SK-MEL-5 (cell line): ENCODE measurements at regions not wholly inside any gene's neighbourhood (a gene's known extent, or its start where the extent isn't known, plus 50 kb on each side); places are given as distances from the start of the nearest gene placed in this dataset.

Experiments
- DNase-seq: peaks from one replicate; pipeline ENCODE4 v3.0.0-alpha.2; 2016; ENCODE audit warnings: low read depth, low spot score
- in situ Hi-C: cut with HindIII; loops from 2 replicates; pipeline ENCODE4 v1.10.0; 2016; ENCODE audit warnings: low sequenced_read_pairs, high pct_unique_total_duplicates, low pct_unique_long_range_greater_than_20kb

DNA sequence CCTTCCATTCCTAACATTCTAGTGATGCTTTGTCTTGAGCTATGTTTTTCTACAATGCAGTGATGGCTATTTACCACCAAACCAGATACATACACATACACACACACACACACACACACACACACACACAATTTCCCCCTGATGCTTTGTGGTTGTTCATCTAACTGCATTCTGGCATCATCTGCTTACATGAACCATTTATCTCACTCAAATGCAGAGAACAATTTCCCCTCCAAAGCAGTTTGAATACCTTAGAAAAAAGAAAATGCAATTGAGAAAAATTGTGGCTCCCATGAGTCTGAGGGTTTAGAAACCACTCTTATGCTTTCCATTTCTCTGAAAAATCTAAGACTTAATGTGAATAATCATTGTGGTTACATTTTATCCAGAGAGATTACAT lies 1024.8 kb downstream of the TLE4 start:
- in situ Hi-C loops = no loop called here
- no peak for DNase-seq

DNA sequence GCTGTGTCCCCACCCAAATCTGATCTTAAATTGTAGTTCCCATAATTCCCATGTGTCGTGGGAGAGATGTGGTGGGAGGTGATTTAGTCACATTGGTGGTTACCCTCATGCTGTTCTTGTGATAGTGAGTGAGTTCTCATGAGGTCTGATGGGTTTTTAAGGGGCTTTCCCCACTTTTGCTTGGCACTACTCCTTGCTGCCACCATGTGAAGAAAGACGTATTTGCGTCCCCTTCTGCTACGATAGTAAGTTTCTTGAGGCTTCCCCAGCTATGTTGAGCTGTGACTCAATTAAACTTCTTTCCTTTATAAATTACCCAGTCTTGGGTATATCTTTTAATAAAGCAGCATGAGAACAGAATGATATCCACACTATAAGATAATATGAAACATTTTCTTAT lies 1023.4 kb downstream of the TLE4 start:
- in situ Hi-C loops = no loop called here
- no peak for DNase-seq

DNA sequence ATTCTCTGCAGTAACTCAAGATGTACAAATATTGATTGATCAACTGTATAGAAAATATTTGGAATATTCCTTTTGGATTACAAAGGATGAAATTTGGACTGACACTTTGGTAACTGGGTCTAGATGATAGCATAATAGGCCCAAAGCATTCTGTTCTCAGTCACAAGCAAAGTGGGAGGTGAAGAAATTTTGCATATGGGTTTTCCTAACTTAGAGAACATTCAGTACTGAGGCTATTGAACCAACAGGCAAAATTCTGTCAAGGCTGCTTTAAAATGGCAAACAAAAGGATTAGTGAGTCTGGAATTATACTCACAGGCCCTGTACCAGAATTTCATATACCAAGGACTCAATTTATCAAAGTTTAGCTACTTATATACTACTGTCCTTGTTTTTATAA lies 1020.6 kb downstream of the TLE4 start:
- DNase-seq = no peak
- in situ Hi-C loops = no loop called here

DNA sequence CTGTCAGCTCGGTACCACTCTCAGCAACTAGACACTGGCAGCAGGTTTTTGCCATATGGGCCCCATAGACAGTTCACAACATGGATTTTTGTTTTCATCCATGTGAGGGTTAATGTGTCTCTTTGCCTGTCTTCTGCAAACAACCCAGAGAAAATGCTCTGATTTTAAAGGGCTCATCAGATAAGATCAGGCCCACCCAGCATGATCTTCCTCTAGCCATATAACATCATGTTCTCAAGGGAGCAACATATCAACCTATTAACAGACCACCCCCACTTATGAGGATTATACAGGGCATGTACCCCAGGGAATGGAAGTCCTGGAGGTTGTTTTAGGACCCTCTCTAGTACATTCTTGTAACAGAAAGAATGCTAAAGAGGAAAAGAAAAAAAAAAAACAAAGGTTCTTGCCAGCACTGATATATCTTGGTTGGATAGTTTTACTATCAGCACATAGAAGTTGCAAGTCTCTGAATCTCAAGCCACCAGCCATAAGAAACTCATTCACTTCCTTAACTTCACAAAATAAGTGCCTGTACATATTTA lies 1015.1 kb downstream of the TLE4 start:
- in situ Hi-C loops = no loop called here
- no peak for DNase-seq

DNA sequence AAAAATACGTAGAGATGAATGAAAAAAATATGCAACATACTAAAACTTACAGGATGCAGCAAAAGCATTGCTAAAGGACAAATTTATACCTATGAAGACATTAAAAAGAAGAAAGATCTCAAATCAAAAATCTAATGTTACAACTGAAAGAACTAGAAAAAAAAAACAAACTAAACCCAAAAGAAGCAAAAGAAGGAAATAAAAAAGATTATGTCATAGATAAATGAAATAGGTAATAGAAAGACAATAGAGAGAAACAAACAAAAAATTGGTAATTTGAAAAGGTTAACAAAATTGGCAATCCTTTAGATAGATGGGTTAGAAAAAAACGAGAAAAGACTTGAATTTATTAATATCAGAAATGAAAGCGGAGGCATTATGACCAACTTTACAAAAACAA lies 1000.2 kb downstream of the TLE4 start:
- in situ Hi-C loops = no loop called here
- DNase-seq = no peak

DNA sequence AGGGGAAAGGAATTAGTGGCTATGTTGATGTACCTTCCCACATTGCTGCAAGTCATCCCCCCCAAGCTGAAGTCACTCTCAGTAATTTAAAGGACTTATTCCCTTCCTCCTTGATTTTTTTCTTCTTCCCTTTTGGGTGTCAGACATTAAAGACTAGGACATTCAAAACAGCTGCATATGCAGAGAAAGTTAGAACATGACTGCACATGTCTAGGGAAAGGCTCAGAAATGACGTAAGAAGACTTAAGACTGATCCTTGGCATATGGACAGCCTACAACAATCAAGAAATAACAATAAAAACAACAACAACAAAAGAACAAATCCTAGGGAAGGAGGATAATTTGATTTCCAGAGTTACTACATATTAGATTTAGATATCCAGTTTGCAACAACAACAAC lies 997.5 kb downstream of the TLE4 start:
- in situ Hi-C loops = no loop called here
- DNase-seq = no peak

DNA sequence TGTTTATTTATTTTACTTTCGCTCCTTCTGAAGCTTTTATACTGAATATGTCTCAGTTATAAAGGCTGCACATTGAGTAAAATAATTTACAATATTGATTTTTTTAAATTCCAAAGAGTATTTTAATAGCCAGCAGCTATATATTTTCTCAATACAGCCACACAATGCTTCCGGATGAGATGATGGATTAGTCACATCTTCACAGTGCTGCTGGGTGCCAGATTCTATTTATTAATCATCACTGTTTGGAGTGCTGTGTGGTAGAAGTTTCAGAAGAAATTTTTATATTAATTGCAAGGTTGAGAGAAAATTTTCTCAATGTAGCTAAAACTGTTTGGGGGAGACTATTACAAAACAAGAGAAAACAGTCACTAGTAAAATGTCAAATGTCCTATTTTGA lies 989.8 kb downstream of the TLE4 start:
- in situ Hi-C loops = no loop called here
- DNase-seq = no peak

DNA sequence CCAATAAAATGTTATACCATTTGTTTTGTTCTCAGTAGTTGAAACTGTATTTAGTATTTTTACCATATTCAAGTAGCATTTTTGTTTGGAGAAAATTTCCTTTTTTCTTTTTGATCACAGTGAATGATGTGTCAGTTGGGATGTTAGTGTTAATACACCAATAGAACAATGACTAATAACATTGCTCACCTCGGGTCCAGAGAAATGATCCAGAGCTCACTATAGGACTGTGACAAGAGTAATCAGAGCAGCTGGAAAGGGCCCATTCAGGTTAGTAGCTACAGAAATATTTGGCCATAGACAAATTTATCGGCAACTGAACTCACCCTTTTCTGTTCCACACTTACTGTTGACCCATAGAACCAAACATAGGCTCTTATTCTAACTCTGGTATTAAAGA lies 989.2 kb downstream of the TLE4 start:
- in situ Hi-C loops = no loop called here
- DNase-seq = no peak

DNA sequence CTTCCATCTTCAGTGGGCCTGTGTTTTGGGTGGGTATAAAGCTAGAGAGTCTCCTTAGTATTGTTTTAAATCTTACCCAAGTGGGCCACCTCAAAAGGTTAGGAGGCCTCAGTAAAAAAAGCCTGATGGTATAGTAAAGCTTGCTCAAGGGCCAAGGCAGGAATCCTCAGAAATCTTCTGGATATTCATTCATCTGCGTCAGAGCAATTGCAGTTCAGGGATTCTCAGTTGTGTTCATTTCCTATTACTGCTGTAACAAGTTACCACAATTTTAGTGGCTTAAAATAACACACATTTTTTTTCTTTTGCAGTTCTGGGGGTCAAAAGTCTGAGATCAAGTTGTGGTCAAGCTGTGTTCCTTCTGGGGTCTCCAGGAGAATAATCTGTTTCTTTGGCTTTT lies 985.5 kb downstream of the TLE4 start:
- in situ Hi-C loops = no loop called here

DNA sequence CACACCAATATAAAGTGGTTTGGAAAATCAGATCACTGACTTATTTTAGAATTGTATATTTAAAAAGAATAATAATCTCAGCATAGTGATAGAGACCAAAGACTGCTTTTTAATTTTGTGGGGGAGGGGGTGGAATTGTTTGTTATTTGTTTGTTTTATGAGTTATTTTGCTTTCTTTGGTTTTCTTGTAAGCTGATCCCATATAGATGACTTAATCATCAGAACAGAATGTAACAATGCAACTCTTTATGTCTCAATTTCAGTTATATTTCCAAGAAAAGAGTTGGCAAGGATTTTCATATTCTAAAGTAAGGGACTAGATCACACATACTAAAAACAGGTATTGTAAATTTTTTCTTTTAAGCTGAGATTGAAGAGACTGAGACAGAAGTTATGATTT lies 984.9 kb downstream of the TLE4 start:
- DNase-seq = no peak
- in situ Hi-C loops = no loop called here

More for the DNA sequence above, 985.5 kb downstream of the TLE4 start:
- no peak for DNase-seq

DNA sequence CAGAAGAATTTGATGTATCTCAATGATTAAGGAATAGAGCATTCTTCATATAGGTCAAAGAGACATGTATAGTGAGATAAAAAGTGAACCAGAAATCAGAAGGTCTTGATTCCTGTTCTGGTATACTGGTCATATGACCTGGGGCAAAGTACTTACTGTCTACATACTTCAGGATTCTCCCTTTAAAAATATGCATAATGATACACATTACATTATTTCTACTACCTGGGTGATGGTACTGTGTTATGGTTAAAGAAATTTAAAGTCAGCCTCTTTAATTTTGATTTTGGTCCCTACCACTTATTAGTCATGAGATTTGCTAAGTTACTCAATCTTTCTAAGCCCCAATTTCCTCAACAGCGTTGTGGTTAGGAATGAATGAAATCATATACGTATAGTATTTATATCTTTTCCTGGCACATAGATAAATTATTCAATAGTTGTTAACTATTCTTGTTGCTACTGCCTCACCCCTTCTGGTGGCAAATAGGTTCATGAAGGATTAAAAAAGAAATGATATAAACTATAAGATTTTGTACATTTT lies 984.1 kb downstream of the TLE4 start:
- no peak for DNase-seq
- in situ Hi-C loops = no loop called here

DNA sequence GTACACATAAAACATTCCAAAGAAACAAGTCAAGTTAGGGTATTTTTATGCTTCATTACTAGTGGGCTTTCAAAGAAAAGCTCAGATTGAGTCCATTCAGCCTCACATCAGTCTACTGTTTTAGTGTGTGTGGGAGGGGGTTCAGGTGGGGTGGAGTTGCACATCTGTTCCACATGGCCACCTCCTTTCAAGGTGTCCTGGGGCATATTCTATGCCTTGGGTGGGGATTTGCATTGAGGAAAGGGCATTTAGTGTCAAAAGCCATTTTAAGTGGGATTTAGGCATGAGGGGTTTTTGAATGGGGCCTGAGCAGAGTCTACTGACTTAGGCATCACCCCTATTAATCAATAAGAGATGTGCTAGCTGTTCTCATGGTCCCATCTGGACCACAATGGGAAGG lies 983.1 kb downstream of the TLE4 start:
- no peak for DNase-seq
- in situ Hi-C loops = no loop called here

DNA sequence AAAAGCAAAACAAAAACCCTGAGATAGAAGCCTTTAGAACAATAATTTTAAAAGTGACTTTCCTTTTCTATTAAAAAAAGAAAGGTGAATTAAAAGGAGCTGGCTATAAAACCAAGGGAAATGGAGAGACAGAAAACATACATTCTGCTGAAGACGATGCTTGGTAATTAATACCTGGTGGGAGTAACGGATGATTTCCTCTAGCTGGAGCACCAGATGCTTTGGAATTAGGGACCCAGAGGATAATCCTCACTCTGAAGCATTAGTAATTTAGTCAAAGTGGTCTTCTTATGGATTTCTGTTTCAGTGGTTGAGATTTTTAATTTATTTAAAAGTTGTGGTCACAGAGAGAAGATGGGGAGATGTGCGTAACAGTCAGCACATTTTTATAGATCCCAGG lies 982.5 kb downstream of the TLE4 start:
- no peak for DNase-seq
- in situ Hi-C loops = no loop called here

DNA sequence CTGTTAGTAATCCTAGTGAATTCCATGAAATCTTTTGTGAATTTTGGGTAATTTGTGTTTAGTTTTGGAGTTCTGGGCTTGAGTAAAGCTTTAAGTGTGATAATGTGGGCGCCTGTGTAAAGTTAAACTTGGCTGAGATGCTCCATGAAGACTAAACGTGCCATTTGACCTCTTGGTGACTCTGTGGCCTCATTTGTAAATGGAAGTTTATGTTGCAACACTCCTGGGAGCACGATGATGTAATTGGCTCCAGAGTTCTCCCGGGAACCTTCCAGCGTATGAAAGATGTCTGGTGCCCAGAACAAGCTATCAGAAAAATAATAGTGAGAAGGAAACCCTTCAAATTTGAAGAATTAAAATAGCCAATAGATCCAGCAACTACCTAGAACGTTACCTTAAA lies 981.2 kb downstream of the TLE4 start:
- in situ Hi-C loops = no loop called here
- DNase-seq = no peak

DNA sequence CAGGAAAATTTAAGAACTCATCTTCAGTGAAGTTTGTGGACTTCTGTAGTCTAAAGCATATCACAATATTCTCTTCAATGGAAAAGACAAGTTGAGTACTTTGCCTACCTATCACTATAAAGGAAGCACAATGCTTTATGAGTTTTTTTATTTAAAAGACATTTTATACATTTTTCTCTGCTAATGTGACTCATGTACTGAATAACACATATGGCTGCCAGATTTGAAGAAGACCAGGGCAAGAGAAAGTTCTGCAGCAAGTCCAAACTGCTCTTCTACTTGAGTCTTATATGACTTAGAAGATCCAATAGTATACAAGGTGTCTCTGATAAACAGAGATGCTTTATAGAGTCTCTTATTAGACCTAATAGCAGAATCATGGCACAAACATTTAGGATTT lies 978.4 kb downstream of the TLE4 start:
- in situ Hi-C loops = no loop called here

DNA sequence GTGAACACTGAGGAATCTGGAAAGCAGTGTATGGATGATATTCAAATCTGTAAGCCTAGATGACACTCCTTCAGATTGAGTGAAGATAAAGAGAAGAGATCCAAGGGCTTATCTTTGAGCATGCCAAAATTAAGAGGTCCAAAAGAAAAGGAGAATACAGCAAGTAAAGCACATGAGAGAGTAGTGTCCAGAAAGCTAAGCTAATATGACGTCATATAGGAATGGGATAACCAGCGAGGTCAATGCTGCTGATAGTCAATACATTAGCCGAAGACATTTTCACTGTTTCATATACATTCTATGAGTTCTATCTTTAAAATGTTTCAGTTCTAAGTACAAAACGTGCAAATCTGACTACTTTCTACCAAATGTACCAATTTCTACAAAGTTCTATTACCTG lies 975.8 kb downstream of the TLE4 start:
- no peak for DNase-seq
- in situ Hi-C loops = no loop called here

More for the DNA sequence above, 978.4 kb downstream of the TLE4 start:
- no peak for DNase-seq

DNA sequence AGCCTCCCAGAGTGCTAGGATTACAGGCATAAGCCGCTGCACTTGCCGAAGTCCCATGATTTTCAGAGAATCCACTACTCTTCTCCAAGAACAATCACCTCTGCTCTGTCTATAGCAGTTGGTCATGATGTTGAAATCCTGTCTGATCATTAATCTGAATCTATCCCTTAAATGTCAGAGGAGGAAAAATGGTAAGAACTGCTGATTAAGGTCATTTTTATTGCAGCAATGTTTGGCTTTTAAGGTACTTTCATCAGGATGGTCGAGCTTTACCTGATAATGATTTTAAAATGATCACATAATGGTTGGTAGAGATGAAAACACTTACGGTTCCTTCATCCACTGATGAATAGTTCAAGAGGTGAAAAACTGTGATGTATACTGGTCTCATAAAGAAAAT lies 968.6 kb downstream of the TLE4 start:
- in situ Hi-C loops = no loop called here
- no peak for DNase-seq

DNA sequence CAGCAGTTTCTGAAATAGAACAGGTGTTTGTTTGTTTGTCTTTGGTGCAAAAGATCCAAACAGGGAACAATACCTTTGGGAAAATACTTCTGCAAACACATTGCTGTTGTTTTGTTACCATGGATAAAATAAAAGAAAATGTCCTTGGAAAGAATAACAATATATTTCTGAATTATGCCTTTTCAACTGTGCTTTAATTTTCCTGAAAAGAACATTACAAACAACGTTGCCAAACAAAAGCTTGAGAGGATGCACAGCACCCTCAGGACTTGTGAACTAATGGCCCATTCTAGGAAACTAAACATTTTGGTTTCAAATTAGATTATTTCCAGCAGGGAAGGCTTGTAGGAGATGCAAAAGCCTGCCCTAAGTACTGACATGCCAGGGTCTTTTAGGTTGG lies 967.2 kb downstream of the TLE4 start:
- DNase-seq = no peak
- in situ Hi-C loops = no loop called here

DNA sequence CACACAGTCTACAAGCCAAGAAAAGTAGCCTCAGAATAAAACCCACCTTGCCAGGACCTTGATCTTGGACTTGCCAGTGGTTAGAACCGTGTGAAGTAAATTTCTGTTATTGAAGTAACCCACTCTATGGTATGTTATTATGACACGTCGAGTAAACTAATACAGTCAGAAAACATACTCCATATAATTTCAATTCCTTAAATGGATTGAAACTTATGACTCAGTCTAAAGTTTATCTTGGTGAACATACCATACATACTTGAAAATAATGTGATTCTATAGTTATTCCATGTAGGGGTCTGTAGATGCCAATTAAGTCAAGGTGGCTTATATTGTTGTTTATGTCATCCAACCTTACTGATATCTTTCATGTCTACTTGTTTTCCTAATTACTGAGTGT lies 950.7 kb downstream of the TLE4 start:
- no peak for DNase-seq
- in situ Hi-C loops = no loop called here

DNA sequence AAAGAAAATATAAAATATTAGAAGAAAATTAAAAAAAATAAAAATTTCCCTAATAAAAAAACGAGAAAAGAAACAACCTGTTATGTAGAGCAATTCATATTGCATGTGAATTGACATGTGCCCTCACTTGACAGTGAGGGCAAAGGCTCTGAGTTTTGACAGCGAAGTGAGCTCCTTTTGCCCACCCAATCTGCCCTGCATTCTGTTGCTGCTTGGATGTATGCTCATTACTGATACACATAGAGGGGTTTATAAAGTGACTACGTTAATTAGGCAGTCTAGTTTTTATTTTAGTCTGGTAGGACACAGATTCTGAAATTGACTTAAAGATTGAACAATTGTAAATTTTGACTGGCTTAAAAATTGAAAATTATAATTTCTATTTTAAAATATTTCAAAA lies 949.4 kb downstream of the TLE4 start:
- in situ Hi-C loops = no loop called here

More for the DNA sequence above, 949.4 kb downstream of the TLE4 start:
- DNase-seq = no peak
